Panc1 (cell line): ENCODE measurements at regions not wholly inside any gene's neighbourhood (a gene's known extent, or its start where the extent isn't known, plus 50 kb on each side); places are given as distances from the start of the nearest gene placed in this dataset.
"Not testable (repeated sequence)": the region's sequence is repeated elsewhere in the genome, so short reads cannot be mapped to it uniquely, and the experiment has no call there.

Experiments used
- ATAC-seq: fragments of 200-7000 bp; cut with Tn5 transposase; 2 replicates; pipeline ENCODE4 v1.9.1; 2020; ENCODE audit warnings: mild to moderate bottlenecking, moderate library complexity
- BruUV-seq: library from RNA; stranded (reverse); fragments of 400-500 nt; replicated peaks from 2 replicates; lab custom pipeline; 2021; lab: Mats Ljungman, UMichigan
- CTCF ChIA-PET: fragments of 300-600 bp; sonication (Branson Sonifier 250); formaldehyde crosslinking; loops from one replicate; lab custom pipeline; 2022; ENCODE audit warnings: antibody characterized with exemption; lab: Charles Lee
- POLR2A ChIA-PET: fragments of 300-600 bp; sonication (Branson Sonifier 250); formaldehyde crosslinking; loops from one replicate; lab custom pipeline; 2022; ENCODE audit warnings: antibody characterized with exemption; lab: Charles Lee
- DNase-seq: peaks from one replicate; pipeline ENCODE4 v3.0.0-alpha.2; 2010; ENCODE audit warnings: low read depth, low spot score
- H3K27ac ChIP-seq: 2 replicates; pipeline ENCODE4 v1.5.1; 2011; ENCODE audit warnings: mild to moderate bottlenecking, low read length, inconsistent platforms
- H3K27me3 ChIP-seq: fragments of 200-500 bp; sonication (Bioruptor generic); 2 replicates; pipeline ENCODE4 v1.6.0; 2014; ENCODE audit warnings: low read length, inconsistent platforms; ENCODE audit not compliant: control insufficient read depth, insufficient read depth
- H3K36me3 ChIP-seq: fragments of 200-500 bp; sonication (Bioruptor generic); 2 replicates; pipeline ENCODE4 v1.5.1; 2014; ENCODE audit warnings: inconsistent platforms, mild to moderate bottlenecking, low read length, moderate library complexity; ENCODE audit not compliant: control insufficient read depth, insufficient read depth
- H3K4me1 ChIP-seq: 2 replicates; pipeline ENCODE4 v1.5.1; 2011; ENCODE audit warnings: inconsistent platforms, mild to moderate bottlenecking, low read length, moderate library complexity; ENCODE audit not compliant: control insufficient read depth, insufficient read depth
- H3K4me3 ChIP-seq, 2 experiments: 2 replicates each; pipeline ENCODE4 v1.5.1; 2011 to 2012; ENCODE audit warnings: low read depth in 2 of 2, low read length in 2 of 2, mild to moderate bottlenecking in 2 of 2, inconsistent platforms in 1 of 2, moderate library complexity in 1 of 2
- H3K9me3 ChIP-seq: fragments of 200-500 bp; sonication (Bioruptor generic); 2 replicates; pipeline ENCODE4 v1.5.1; 2014; ENCODE audit warnings: low read depth, mild to moderate bottlenecking, inconsistent platforms, low read length, moderate library complexity; ENCODE audit not compliant: control insufficient read depth, insufficient read depth
- CTCF ChIP-seq: fragments of 450-650 bp; IDR thresholded peaks from 2 replicates; pipeline ENCODE4 v1.5.1; 2017; ENCODE audit warnings: mild to moderate bottlenecking
- POLR2AphosphoS5 ChIP-seq: IDR thresholded peaks from 2 replicates; pipeline ENCODE4 v1.6.1; 2012; ENCODE audit warnings: mild to moderate bottlenecking, low read depth, low read length, moderate library complexity
- REST ChIP-seq, 2 experiments: IDR thresholded peaks; 2 replicates each; pipeline ENCODE4 v1.6.1; 2011 to 2012; ENCODE audit warnings: low read depth in 2 of 2, control low read depth in 1 of 2, low read length in 1 of 2, mild to moderate bottlenecking in 1 of 2, moderate library complexity in 1 of 2; ENCODE audit not compliant: insufficient read depth in 1 of 2
- SIN3A ChIP-seq: IDR thresholded peaks from 2 replicates; pipeline ENCODE4 v1.6.1; 2012; ENCODE audit warnings: low read depth, mild to moderate bottlenecking, low read length, moderate library complexity, borderline replicate concordance; ENCODE audit not compliant: insufficient read depth
- TCF7L2 ChIP-seq: IDR thresholded peaks from 2 replicates; pipeline ENCODE4 v1.6.1; 2011; ENCODE audit warnings: mild to moderate bottlenecking, low read depth, low read length, inconsistent platforms
- in situ Hi-C: cut with HindIII; loops from 2 replicates; pipeline ENCODE4 v1.10.0; 2016; ENCODE audit warnings: low sequenced_read_pairs, low pct_unique_long_range_greater_than_20kb
- intact Hi-C: fragments of 100-400 bp; cut with micrococcal nuclease; formaldehyde crosslinking; loops from one replicate; pipeline ENCODE4 v1.10.0; 2022; ENCODE audit not compliant: unreplicated experiment

- ChIA-PET POLR2A (no interaction called here), CTCF (no interaction called here)
- in situ Hi-C loops (no loop called here), intact Hi-C loops (no loop called here)
- BruUV-seq: no TSS peak
- TF ChIP-seq TCF7L2 (no peak), POLR2AphosphoS5 (no peak), REST (IDR thresholded peaks at IDR 0.05; ENCODE audit: insufficient read depth in 1 of 2, low read depth in 2 of 2, low read length in 1 of 2) (no peak), CTCF (no peak), SIN3A (no peak)
- Histone ChIP-seq H3K27me3 (no peaks in the 10 kb centered on the region; the same call in 1 of the 2 replicates), H3K4me1 (no peaks in the 10 kb centered on the region; the same call in 1 of the 2 replicates), H3K27ac (no peak overlapping the region), H3K9me3 (no peaks in the 10 kb centered on the region), H3K36me3 (no peaks in the 10 kb centered on the region), H3K4me3 (no peak overlapping the region)
- DNase-seq: no peak
- no peak for ATAC-seq
Measured at GRCh38 chr2:107721178-107721577, 105.5 kb upstream of the RGPD4 start.

GRCh38 chr2:107721586-107721985, 105.1 kb upstream of the RGPD4 start:
- POLR2A ChIA-PET: no interaction called here
- intact Hi-C loops (no loop called here), in situ Hi-C loops (no loop called here)
- H3K4me3 ChIP-seq: no peak overlapping the region
- ATAC-seq (no peak), DNase-seq (no peak)
- no peaks in the 10 kb centered on the region for H3K9me3 ChIP-seq
- no TSS peak for BruUV-seq
- H3K4me1 ChIP-seq: no peaks in the 10 kb centered on the region; the same call in 1 of the 2 replicates
- H3K27me3 ChIP-seq: no peaks in the 10 kb centered on the region; the same call in 1 of the 2 replicates
- CTCF ChIA-PET: no interaction called here
- H3K27ac ChIP-seq: no peak overlapping the region
- TF ChIP-seq TCF7L2: no peak
- no peak for TF ChIP-seq POLR2AphosphoS5
- no peak for TF ChIP-seq REST (IDR thresholded peaks at IDR 0.05; ENCODE audit: insufficient read depth in 1 of 2, low read depth in 2 of 2, low read length in 1 of 2)
- TF ChIP-seq SIN3A: no peak
- no peak for TF ChIP-seq CTCF
- H3K36me3 ChIP-seq: no peaks in the 10 kb centered on the region

- H3K36me3 ChIP-seq, H3K4me1 ChIP-seq, POLR2A ChIA-PET, H3K9me3 ChIP-seq, H3K4me3 ChIP-seq, DNase-seq, in situ Hi-C loops, CTCF ChIA-PET, intact Hi-C loops, BruUV-seq, ATAC-seq, H3K27ac ChIP-seq, H3K27me3 ChIP-seq: not testable (repeated sequence)
Measured at GRCh38 chr2:107725824-107726223, 100.9 kb upstream of the RGPD4 start.
